ENCODE measurements at regions not wholly inside any gene's neighbourhood (a gene's known extent, or its start where the extent isn't known, plus 50 kb on each side); places are given as distances from the start of the nearest gene placed in this dataset.

GRCh38 chr5:89279391-89280036 is 396.5 kb upstream of the MEF2C start:
- TF ChIP-seq, protein P1, sequence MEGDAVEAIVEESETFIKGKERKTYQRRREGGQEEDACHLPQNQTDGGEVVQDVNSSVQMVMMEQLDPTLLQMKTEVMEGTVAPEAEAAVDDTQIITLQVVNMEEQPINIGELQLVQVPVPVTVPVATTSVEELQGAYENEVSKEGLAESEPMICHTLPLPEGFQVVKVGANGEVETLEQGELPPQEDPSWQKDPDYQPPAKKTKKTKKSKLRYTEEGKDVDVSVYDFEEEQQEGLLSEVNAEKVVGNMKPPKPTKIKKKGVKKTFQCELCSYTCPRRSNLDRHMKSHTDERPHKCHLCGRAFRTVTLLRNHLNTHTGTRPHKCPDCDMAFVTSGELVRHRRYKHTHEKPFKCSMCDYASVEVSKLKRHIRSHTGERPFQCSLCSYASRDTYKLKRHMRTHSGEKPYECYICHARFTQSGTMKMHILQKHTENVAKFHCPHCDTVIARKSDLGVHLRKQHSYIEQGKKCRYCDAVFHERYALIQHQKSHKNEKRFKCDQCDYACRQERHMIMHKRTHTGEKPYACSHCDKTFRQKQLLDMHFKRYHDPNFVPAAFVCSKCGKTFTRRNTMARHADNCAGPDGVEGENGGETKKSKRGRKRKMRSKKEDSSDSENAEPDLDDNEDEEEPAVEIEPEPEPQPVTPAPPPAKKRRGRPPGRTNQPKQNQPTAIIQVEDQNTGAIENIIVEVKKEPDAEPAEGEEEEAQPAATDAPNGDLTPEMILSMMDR (IDR thresholded peaks at IDR 0.05; ENCODE audit: insufficient read depth, low read length, poor library complexity, severe bottlenecking): no peak
- TF ChIP-seq EZH2phosphoT487 (conservative IDR thresholded peaks at IDR 0.05; ENCODE audit: low read length): no peak

All from SU-DHL-6 (cell line).